Upper lobe of left lung (tissue), 6 donors: ENCODE measurements at regions not wholly inside any gene's neighbourhood (a gene's known extent, or its start where the extent isn't known, plus 50 kb on each side); places are given as distances from the start of the nearest gene placed in this dataset.

Experiments used
- ATAC-seq, 2 donors: fragments of 200-7000 bp; cut with Tn5 transposase; one replicate each; pipeline ENCODE4 v1.9.1; 2022; ENCODE audit warnings: mild to moderate bottlenecking in 2 of 2, moderate library complexity in 2 of 2; ENCODE audit not compliant: low FRiP score in 2 of 2
- DNase-seq, 2 donors: peaks; one replicate each; pipeline ENCODE4 v3.0.0-alpha.2; 2019 to 2020
- H3K27ac ChIP-seq, 4 donors: fragments of 200-600 bp; sonication (generic); one replicate each; pipeline ENCODE4 v1.5.1; 2016 to 2019
- H3K27me3 ChIP-seq, 4 donors: fragments of 200-600 bp; sonication (generic); one replicate each; pipeline ENCODE4 v1.5.1; 2017 to 2019
- H3K36me3 ChIP-seq, 4 donors: fragments of 200-600 bp; sonication (generic); one replicate each; pipeline ENCODE4 v1.5.1; 2016 to 2019
- H3K4me1 ChIP-seq, 4 donors: fragments of 200-600 bp; sonication (generic); one replicate each; pipeline ENCODE4 v1.5.1; 2018 to 2019
- H3K4me3 ChIP-seq, 4 donors: fragments of 200-600 bp; sonication (generic); one replicate each; pipeline ENCODE4 v1.5.1; 2017 to 2019; ENCODE audit warnings: mild to moderate bottlenecking in 2 of 4, moderate library complexity in 1 of 4
- H3K9me3 ChIP-seq, 4 donors: fragments of 200-600 bp; sonication (generic); one replicate each; pipeline ENCODE4 v1.5.1; 2018 to 2019
- CTCF ChIP-seq, 6 experiments: fragments of 450-650 bp in 4 of 6; fragments of 200-600 bp in 2 of 6; sonication (generic) in 2 of 6; IDR thresholded peaks; one replicate each; pipeline ENCODE4 v1.5.1; 2016 to 2019; ENCODE audit warnings: antibody characterized with exemption in 6 of 6
- EP300 ChIP-seq, 4 donors: sonication (generic); formaldehyde crosslinking; IDR thresholded peaks; one replicate each; pipeline ENCODE4 v1.5.1; 2017; ENCODE audit warnings: antibody characterized with exemption in 4 of 4, control low read depth in 2 of 4
- POLR2A ChIP-seq, 4 donors: fragments of 450-650 bp; IDR thresholded peaks; one replicate each; pipeline ENCODE4 v1.5.1; 2016 to 2017; ENCODE audit warnings: antibody characterized with exemption in 4 of 4, mild to moderate bottlenecking in 2 of 4
- POLR2AphosphoS5 ChIP-seq, 2 donors: sonication (generic); formaldehyde crosslinking; IDR thresholded peaks; one replicate each; pipeline ENCODE4 v1.5.1; 2017; ENCODE audit warnings: antibody characterized with exemption in 2 of 2
- WGBS, 2 donors: methylation state at CpG; one replicate each; pipeline ENCODE4 v1.1.5; 2017 to 2018; 5-methylcytosine and 5-hydroxymethylcytosine counted together
- donor health status: DM: no; HTN: no; CAD: no; lungs with moderate emphysema.
- donor health status: DM: no; HTN: yes; CAD: no; lungs with severe emphysema.

- no peaks in the 10 kb centered on the region for H3K27me3 ChIP-seq
- 76 to 92% methylated on average over 6 to 12 of the region's 12 CpGs for WGBS, 2 donors
- H3K36me3 ChIP-seq = no peaks in the 10 kb centered on the region
- ATAC-seq = no peak
- TF ChIP-seq CTCF (IDR thresholded peaks at IDR 0.05) = no peak
- no peak for TF ChIP-seq EP300 (IDR thresholded peaks at IDR 0.05)
- H3K4me1 ChIP-seq = no peaks in the 10 kb centered on the region
- DNase-seq = no peak
- no peak overlapping the region for H3K27ac ChIP-seq
- no peaks in the 10 kb centered on the region for H3K9me3 ChIP-seq
- H3K4me3 ChIP-seq = no peak overlapping the region
Observed at GRCh38 chr15:77786956-77787355, 154.2 kb upstream of the LINGO1 start.

- no peak overlapping the region for H3K4me3 ChIP-seq
- H3K27ac ChIP-seq = no peak overlapping the region
- no peaks in the 10 kb centered on the region for H3K9me3 ChIP-seq
- no peaks in the 10 kb centered on the region for H3K36me3 ChIP-seq
- 63% methylated on average over 11 of the region's 11 CpGs; no CpG with 5 or more reads in 1 of the 2 donors for WGBS, 2 donors
- ATAC-seq = no peak
- TF ChIP-seq EP300 (IDR thresholded peaks at IDR 0.05) = no peak
- no peak for TF ChIP-seq CTCF (IDR thresholded peaks at IDR 0.05)
- H3K4me1 ChIP-seq = no peaks in the 10 kb centered on the region
- H3K27me3 ChIP-seq = no peaks in the 10 kb centered on the region
- no peak for DNase-seq
Observed at GRCh38 chr15:77786181-77786890, 153.6 kb upstream of the LINGO1 start.

GRCh38 chr15:77784361-77785292, 151.9 kb upstream of the LINGO1 start:
- WGBS, 2 donors = 56 to 63% methylated on average over 9 to 11 of the region's 11 CpGs
- no peak for ATAC-seq

GRCh38 chr15:77783636-77784035, 150.9 kb upstream of the LINGO1 start:
- no peaks in the 10 kb centered on the region for H3K27me3 ChIP-seq
- H3K4me1 ChIP-seq = no peaks in the 10 kb centered on the region
- no peak overlapping the region for H3K4me3 ChIP-seq
- peaks cover 0 to 6% (median 0%) of the 10 kb centered on the region in 4 donors for H3K9me3 ChIP-seq
- no peak overlapping the region for H3K27ac ChIP-seq
- TF ChIP-seq CTCF (IDR thresholded peaks at IDR 0.05) = no peak
- TF ChIP-seq POLR2AphosphoS5 (IDR thresholded peaks at IDR 0.05) = no peak
- TF ChIP-seq EP300 (IDR thresholded peaks at IDR 0.05) = no peak
- TF ChIP-seq POLR2A (IDR thresholded peaks at IDR 0.05) = no peak
- ATAC-seq (no peak), DNase-seq (no peak)
- 57 to 61% methylated on average over 5 to 10 of the region's 10 CpGs for WGBS, 2 donors
- no peaks in the 10 kb centered on the region for H3K36me3 ChIP-seq

More at GRCh38 chr15:77784361-77785292, 151.9 kb upstream of the LINGO1 start:
- Histone ChIP-seq H3K36me3 (no peaks in the 10 kb centered on the region), H3K27ac (no peak overlapping the region), H3K9me3 (peaks cover 0 to 6% (median 0%) of the 10 kb centered on the region in 4 donors), H3K4me1 (no peaks in the 10 kb centered on the region), H3K4me3 (no peak overlapping the region), H3K27me3 (no peaks in the 10 kb centered on the region)
- DNase-seq = no peak
- TF ChIP-seq CTCF (IDR thresholded peaks at IDR 0.05) = no peak
- no peak for TF ChIP-seq POLR2A (IDR thresholded peaks at IDR 0.05)
- no peak for TF ChIP-seq EP300 (IDR thresholded peaks at IDR 0.05)
- no peak for TF ChIP-seq POLR2AphosphoS5 (IDR thresholded peaks at IDR 0.05)
